KMS-11 (cell line): ENCODE measurements at regions not wholly inside any gene's neighbourhood (a gene's known extent, or its start where the extent isn't known, plus 50 kb on each side); places are given as distances from the start of the nearest gene placed in this dataset.

ENCODE experiments used
- H2AFZ ChIP-seq: fragments of 200-600 bp; sonication (generic); 2 replicates; pipeline ENCODE4 v1.6.1; 2016; ENCODE audit warnings: antibody characterized with exemption, mixed run types, low read depth
- H3K27ac ChIP-seq: fragments of 200-600 bp; sonication (generic); 2 replicates; pipeline ENCODE4 v1.6.1; 2016; ENCODE audit warnings: mild to moderate bottlenecking, mixed run types
- H3K27me3 ChIP-seq: fragments of 200-600 bp; sonication (generic); 2 replicates; pipeline ENCODE4 v1.6.1; 2017; ENCODE audit warnings: mild to moderate bottlenecking, low read depth, mixed run types, moderate library complexity; ENCODE audit not compliant: insufficient read depth
- H3K36me3 ChIP-seq: fragments of 200-600 bp; sonication (generic); 2 replicates; pipeline ENCODE4 v1.6.1; 2017; ENCODE audit warnings: mild to moderate bottlenecking, mixed run types; ENCODE audit not compliant: insufficient read depth
- H3K4me1 ChIP-seq: fragments of 200-600 bp; sonication (generic); 2 replicates; pipeline ENCODE4 v1.6.1; 2016; ENCODE audit warnings: mild to moderate bottlenecking, low read depth, mixed run types; ENCODE audit not compliant: poor library complexity, severe bottlenecking
- H3K4me2 ChIP-seq: fragments of 200-600 bp; sonication (generic); 2 replicates; pipeline ENCODE4 v1.7.0; 2016; ENCODE audit warnings: mild to moderate bottlenecking, mixed run types
- H3K4me3 ChIP-seq: fragments of 200-600 bp; sonication (generic); IDR thresholded peaks from 2 replicates; pipeline ENCODE4 v1.6.1; 2017; ENCODE audit warnings: low read depth, low read length, mixed read lengths; ENCODE audit not compliant: insufficient read depth
- H3K79me2 ChIP-seq: fragments of 200-600 bp; sonication (generic); 2 replicates; pipeline ENCODE4 v1.6.1; 2016; ENCODE audit warnings: low read depth, mixed run types; ENCODE audit not compliant: insufficient read depth
- H3K9ac ChIP-seq: fragments of 200-600 bp; sonication (generic); 2 replicates; pipeline ENCODE4 v1.6.1; 2016; ENCODE audit warnings: mild to moderate bottlenecking, mixed run types
- H4K20me1 ChIP-seq: fragments of 200-600 bp; sonication (generic); 2 replicates; pipeline ENCODE4 v1.6.1; 2016; ENCODE audit warnings: mild to moderate bottlenecking, mixed run types; ENCODE audit not compliant: insufficient read depth
- TF ChIP-seq, protein P1 (sequence below): fragments of 200-600 bp; sonication (generic); conservative IDR thresholded peaks from 2 replicates; pipeline ENCODE4 v1.6.1; 2017; ENCODE audit warnings: low read depth, mild to moderate bottlenecking, antibody characterized with exemption, low read length, moderate library complexity, mixed read lengths

DNA sequence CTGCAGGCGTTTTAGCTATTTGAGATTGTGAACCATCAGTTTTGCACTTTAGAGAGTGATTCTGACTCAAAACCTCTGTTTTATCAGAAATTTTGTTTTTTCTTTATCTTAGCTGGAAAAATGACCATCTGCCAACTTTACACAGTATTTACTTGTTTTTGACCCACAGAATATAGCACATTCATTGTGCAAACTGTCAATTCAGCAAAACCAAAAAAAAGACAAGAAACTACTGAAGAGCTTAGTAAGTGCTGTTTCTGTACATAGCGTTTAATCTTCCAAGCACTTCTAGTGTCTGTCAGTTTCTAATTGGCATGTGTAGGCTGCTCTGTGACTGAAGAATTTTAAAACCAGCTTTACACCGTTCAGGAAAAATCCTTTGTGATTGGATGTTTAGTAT is 76.0 kb upstream of the VANGL1 start:
- H3K4me1 ChIP-seq: no peaks in the 10 kb centered on the region
- H3K27me3 ChIP-seq: no peaks in the 10 kb centered on the region
- H3K79me2 ChIP-seq: no peaks in the 10 kb centered on the region
- no peak overlapping the region for H3K9ac ChIP-seq
- no peaks in the 10 kb centered on the region for H3K36me3 ChIP-seq
- no peaks in the 10 kb centered on the region for H4K20me1 ChIP-seq
- no peak overlapping the region for H2AFZ ChIP-seq
- no peak overlapping the region for H3K4me3 ChIP-seq
- no peak overlapping the region for H3K27ac ChIP-seq
- TF ChIP-seq, protein P1, sequence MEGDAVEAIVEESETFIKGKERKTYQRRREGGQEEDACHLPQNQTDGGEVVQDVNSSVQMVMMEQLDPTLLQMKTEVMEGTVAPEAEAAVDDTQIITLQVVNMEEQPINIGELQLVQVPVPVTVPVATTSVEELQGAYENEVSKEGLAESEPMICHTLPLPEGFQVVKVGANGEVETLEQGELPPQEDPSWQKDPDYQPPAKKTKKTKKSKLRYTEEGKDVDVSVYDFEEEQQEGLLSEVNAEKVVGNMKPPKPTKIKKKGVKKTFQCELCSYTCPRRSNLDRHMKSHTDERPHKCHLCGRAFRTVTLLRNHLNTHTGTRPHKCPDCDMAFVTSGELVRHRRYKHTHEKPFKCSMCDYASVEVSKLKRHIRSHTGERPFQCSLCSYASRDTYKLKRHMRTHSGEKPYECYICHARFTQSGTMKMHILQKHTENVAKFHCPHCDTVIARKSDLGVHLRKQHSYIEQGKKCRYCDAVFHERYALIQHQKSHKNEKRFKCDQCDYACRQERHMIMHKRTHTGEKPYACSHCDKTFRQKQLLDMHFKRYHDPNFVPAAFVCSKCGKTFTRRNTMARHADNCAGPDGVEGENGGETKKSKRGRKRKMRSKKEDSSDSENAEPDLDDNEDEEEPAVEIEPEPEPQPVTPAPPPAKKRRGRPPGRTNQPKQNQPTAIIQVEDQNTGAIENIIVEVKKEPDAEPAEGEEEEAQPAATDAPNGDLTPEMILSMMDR: no peak
- H3K4me2 ChIP-seq: no peak overlapping the region

DNA sequence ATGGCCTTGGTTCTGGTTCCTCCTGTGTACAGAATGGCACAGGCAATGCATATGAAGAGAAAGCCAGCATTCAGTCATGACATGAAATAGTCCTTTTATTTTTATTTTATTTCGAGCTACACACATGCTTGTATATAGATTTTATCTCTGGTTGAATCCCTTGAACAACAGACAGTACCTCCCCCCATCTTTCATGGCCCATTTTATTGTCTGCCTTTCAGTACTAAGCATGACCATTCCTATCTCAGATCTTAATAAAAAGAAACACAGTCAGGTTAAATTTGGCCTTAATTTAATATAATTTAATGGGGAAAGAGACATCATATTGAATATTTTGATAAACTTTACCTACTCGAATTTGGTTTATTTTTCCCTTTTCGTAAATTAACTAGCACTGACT is 76.4 kb upstream of the VANGL1 start:
- H4K20me1 ChIP-seq: no peaks in the 10 kb centered on the region

DNA sequence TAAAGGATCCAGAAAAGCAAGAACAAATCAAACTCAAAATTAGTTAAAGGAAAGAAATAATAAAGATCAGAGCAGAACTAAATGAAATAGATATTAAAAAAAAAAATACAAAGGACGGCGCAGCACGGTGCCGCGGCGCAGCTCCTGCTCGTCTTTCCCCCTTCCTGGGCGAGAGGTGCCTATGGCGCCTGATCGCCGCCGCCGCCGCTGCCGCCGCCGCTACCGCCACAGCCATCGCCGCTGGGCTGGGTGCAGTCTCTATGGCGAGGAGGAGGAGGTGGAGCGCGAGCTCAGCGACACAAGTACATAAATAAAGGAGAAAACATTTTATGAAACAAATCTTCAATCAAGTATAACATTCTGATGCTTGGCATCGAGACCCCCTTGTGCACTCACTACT is 77.6 kb upstream of the VANGL1 start:
- no peak overlapping the region for H3K9ac ChIP-seq
- no peaks in the 10 kb centered on the region for H3K27me3 ChIP-seq
- no peak overlapping the region for H3K27ac ChIP-seq
- TF ChIP-seq, protein P1: no peak
- H2AFZ ChIP-seq: no peak overlapping the region
- H4K20me1 ChIP-seq: no peaks in the 10 kb centered on the region
- H3K36me3 ChIP-seq: no peaks in the 10 kb centered on the region
- no peak overlapping the region for H3K4me2 ChIP-seq
- no peaks in the 10 kb centered on the region for H3K79me2 ChIP-seq
- H3K4me1 ChIP-seq: no peaks in the 10 kb centered on the region
- H3K4me3 ChIP-seq: no peak overlapping the region

More for the DNA sequence above, 76.4 kb upstream of the VANGL1 start:
- H3K9ac ChIP-seq: no peak overlapping the region
- H3K27me3 ChIP-seq: no peaks in the 10 kb centered on the region
- no peaks in the 10 kb centered on the region for H3K79me2 ChIP-seq
- no peak overlapping the region for H3K4me3 ChIP-seq
- no peaks in the 10 kb centered on the region for H3K36me3 ChIP-seq
- no peaks in the 10 kb centered on the region for H3K4me1 ChIP-seq
- H3K27ac ChIP-seq: no peak overlapping the region
- TF ChIP-seq, protein P1: no peak
- no peak overlapping the region for H2AFZ ChIP-seq
- H3K4me2 ChIP-seq: no peak overlapping the region

DNA sequence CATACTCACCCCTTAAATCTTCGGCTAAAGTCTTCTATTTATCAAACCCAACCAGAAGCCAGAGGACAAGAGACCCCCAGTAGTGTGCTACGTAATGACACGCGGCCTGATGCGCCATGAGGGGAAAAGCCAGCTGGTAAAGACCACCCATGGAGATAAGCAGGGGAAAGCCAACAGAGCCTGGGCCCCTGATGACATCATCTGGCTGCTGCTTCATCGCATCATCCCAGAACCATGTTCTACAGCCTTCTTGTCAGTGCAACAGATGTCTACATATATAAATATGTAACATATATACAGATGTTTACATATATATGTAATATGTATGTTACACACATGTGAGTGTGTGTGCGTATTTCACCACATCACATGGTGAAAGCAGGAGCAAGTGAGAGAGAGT is 81.7 kb upstream of the VANGL1 start:
- Histone ChIP-seq H3K4me1 (no peaks in the 10 kb centered on the region), H4K20me1 (no peaks in the 10 kb centered on the region), H3K9ac (no peak overlapping the region), H3K36me3 (no peaks in the 10 kb centered on the region), H2AFZ (no peak overlapping the region), H3K27ac (no peak overlapping the region), H3K4me3 (no peak overlapping the region), H3K4me2 (no peak overlapping the region), H3K27me3 (no peaks in the 10 kb centered on the region), H3K79me2 (no peaks in the 10 kb centered on the region)
- TF ChIP-seq, protein P1: no peak
